Neural cell (in vitro differentiated cells): ENCODE measurements at regions not wholly inside any gene's neighbourhood (a gene's known extent, or its start where the extent isn't known, plus 50 kb on each side); places are given as distances from the start of the nearest gene placed in this dataset.

Experiments
- H2AFZ ChIP-seq: fragments of 200-600, 300-800 bp; sonication (generic), shearing (Covaris generic); 2 replicates; pipeline ENCODE4 v1.6.0; 2014; ENCODE audit warnings: low read depth, mild to moderate bottlenecking, antibody characterized with exemption, low read length, moderate library complexity
- H3F3A ChIP-seq: fragments of 200-600 bp; shearing (Covaris generic); 2 replicates; pipeline ENCODE4 v1.6.1; 2016; ENCODE audit warnings: mild to moderate bottlenecking, moderate library complexity, mixed read lengths, antibody characterized with exemption, low read length; ENCODE audit not compliant: insufficient read depth, poor library complexity, severe bottlenecking
- H3K27ac ChIP-seq: fragments of 200-600, 300-800 bp; sonication (generic), shearing (Covaris generic); 2 replicates; pipeline ENCODE4 v1.5.1; 2014; ENCODE audit warnings: mild to moderate bottlenecking, low read length, moderate library complexity
- H3K27me3 ChIP-seq: fragments of 300-800, 200-600 bp; sonication (generic), shearing (Covaris generic); 2 replicates; pipeline ENCODE4 v1.6.0; 2014; ENCODE audit warnings: mild to moderate bottlenecking, low read depth, low read length, moderate library complexity; ENCODE audit not compliant: insufficient read depth
- H3K36me3 ChIP-seq: fragments of 300-800, 200-600 bp; sonication (generic), shearing (Covaris generic); 2 replicates; pipeline ENCODE4 v1.5.1; 2014; ENCODE audit warnings: mild to moderate bottlenecking, antibody characterized with exemption, low read length, moderate library complexity; ENCODE audit not compliant: insufficient read depth
- H3K4me2 ChIP-seq: fragments of 300-800, 200-600 bp; sonication (generic), shearing (Covaris generic); 2 replicates; pipeline ENCODE4 v1.6.0; 2014; ENCODE audit warnings: mild to moderate bottlenecking, low read length
- H3K4me3 ChIP-seq: fragments of 300-800, 200-600 bp; sonication (generic), shearing (Covaris generic); 2 replicates; pipeline ENCODE4 v1.5.1; 2014; ENCODE audit warnings: mild to moderate bottlenecking, low read length, moderate library complexity
- H3K79me2 ChIP-seq: fragments of 200-600 bp; shearing (Covaris generic); replicated peaks from 2 replicates; pipeline ENCODE4 v1.6.0; 2014; ENCODE audit warnings: mild to moderate bottlenecking, low read length, moderate library complexity; ENCODE audit not compliant: insufficient read depth
- H3K9ac ChIP-seq: fragments of 300-800, 200-600 bp; sonication (generic), shearing (Covaris generic); 2 replicates; pipeline ENCODE4 v1.6.1; 2016; ENCODE audit warnings: mild to moderate bottlenecking, low read length, mixed read lengths
- H3K9me2 ChIP-seq: fragments of 200-600 bp; shearing (Covaris generic); 2 replicates; pipeline ENCODE4 v1.6.1; 2016; ENCODE audit warnings: mild to moderate bottlenecking, low read length, mixed read lengths; ENCODE audit not compliant: insufficient read depth
- H3K9me3 ChIP-seq: fragments of 200-600, 300-800 bp; sonication (generic), shearing (Covaris generic); 2 replicates; pipeline ENCODE4 v1.6.1; 2016; ENCODE audit warnings: mild to moderate bottlenecking, mixed run types, low read length, moderate library complexity, mixed read lengths
- H4K20me1 ChIP-seq: fragments of 200-600 bp; shearing (Covaris generic); 2 replicates; pipeline ENCODE4 v1.6.1; 2016; ENCODE audit warnings: mild to moderate bottlenecking, mixed run types; ENCODE audit not compliant: insufficient read depth
- CTCF ChIP-seq: fragments of 450-650 bp; IDR thresholded peaks from 2 replicates; pipeline ENCODE4 v1.5.1; 2014; ENCODE audit warnings: antibody characterized with exemption, mild to moderate bottlenecking, moderate library complexity; ENCODE audit not compliant: poor library complexity, severe bottlenecking
- EP300 ChIP-seq: fragments of 450-650 bp; conservative IDR thresholded peaks from 2 replicates; pipeline ENCODE4 v1.6.1; 2014; ENCODE audit warnings: antibody characterized with exemption, mild to moderate bottlenecking, moderate library complexity; ENCODE audit not compliant: poor library complexity, severe bottlenecking
- EZH2 ChIP-seq: fragments of 200-600, 300-800 bp; shearing (Covaris generic), sonication (generic); IDR thresholded peaks from 2 replicates; pipeline ENCODE4 v1.6.1; 2014; ENCODE audit warnings: antibody characterized with exemption, low read length, borderline replicate concordance, mild to moderate bottlenecking; ENCODE audit not compliant: insufficient read depth, poor library complexity, severe bottlenecking
- MXI1 ChIP-seq: fragments of 450-650 bp; conservative IDR thresholded peaks from 2 replicates; pipeline ENCODE4 v1.6.1; 2014; ENCODE audit warnings: antibody characterized with exemption, mild to moderate bottlenecking; ENCODE audit not compliant: poor library complexity, severe bottlenecking
- POLR2AphosphoS5 ChIP-seq: IDR thresholded peaks from 2 replicates; pipeline ENCODE4 v1.6.1; 2012
- RAD21 ChIP-seq: fragments of 450-650 bp; conservative IDR thresholded peaks from 2 replicates; pipeline ENCODE4 v1.6.1; 2014; ENCODE audit warnings: antibody characterized with exemption, mild to moderate bottlenecking, moderate library complexity
- REST ChIP-seq: IDR thresholded peaks from 2 replicates; pipeline ENCODE4 v1.6.1; 2012; ENCODE audit warnings: borderline replicate concordance
- SMC3 ChIP-seq: fragments of 450-650 bp; conservative IDR thresholded peaks from 2 replicates; pipeline ENCODE4 v1.6.1; 2014; ENCODE audit warnings: antibody characterized with exemption, mild to moderate bottlenecking, moderate library complexity; ENCODE audit not compliant: poor library complexity
- TAF1 ChIP-seq: IDR thresholded peaks from 2 replicates; pipeline ENCODE4 v1.6.1; 2012; ENCODE audit warnings: low read depth

- H3K9me3 ChIP-seq: no peaks in the 10 kb centered on the region
- no peak overlapping the region for H3K4me2 ChIP-seq
- H3F3A ChIP-seq: no peaks in the 10 kb centered on the region
- H2AFZ ChIP-seq: no peak overlapping the region
- H4K20me1 ChIP-seq: no peaks in the 10 kb centered on the region
- no peaks in the 10 kb centered on the region for H3K79me2 ChIP-seq
- H3K36me3 ChIP-seq: no peaks in the 10 kb centered on the region
- H3K27me3 ChIP-seq: no peaks in the 10 kb centered on the region
- no peak overlapping the region for H3K9ac ChIP-seq
- H3K4me3 ChIP-seq: no peak overlapping the region
- no peak for TF ChIP-seq TAF1
- TF ChIP-seq EP300: no peak
- TF ChIP-seq POLR2AphosphoS5: no peak
- TF ChIP-seq RAD21: no peak
- TF ChIP-seq MXI1: no peak
- TF ChIP-seq CTCF: no peak
- TF ChIP-seq EZH2: no peak
- TF ChIP-seq REST: no peak
- no peak for TF ChIP-seq SMC3
- no peak overlapping the region for H3K27ac ChIP-seq
- H3K9me2 ChIP-seq: no peaks in the 10 kb centered on the region
Observed at GRCh38 chr5:82339792-82340191, 61.6 kb upstream of the RPS23 start.

GRCh38 chr5:82338771-82339373 is 60.7 kb upstream of the RPS23 start:
- Histone ChIP-seq H4K20me1 (no peaks in the 10 kb centered on the region), H3K9me2 (no peaks in the 10 kb centered on the region), H3K36me3 (no peaks in the 10 kb centered on the region), H3K27ac (no peak overlapping the region), H3K4me3 (no peak overlapping the region), H3K9me3 (no peaks in the 10 kb centered on the region), H3K9ac (no peak overlapping the region), H3F3A (no peaks in the 10 kb centered on the region), H2AFZ (no peak overlapping the region), H3K4me2 (no peak overlapping the region), H3K27me3 (no peaks in the 10 kb centered on the region), H3K79me2 (no peaks in the 10 kb centered on the region)
- no peak for TF ChIP-seq EZH2
- TF ChIP-seq TAF1: no peak
- TF ChIP-seq POLR2AphosphoS5: no peak
- TF ChIP-seq MXI1: no peak
- no peak for TF ChIP-seq RAD21
- TF ChIP-seq CTCF: no peak
